ENCODE measurements at regions not wholly inside any gene's neighbourhood (a gene's known extent, or its start where the extent isn't known, plus 50 kb on each side); places are given as distances from the start of the nearest gene placed in this dataset.

DNA sequence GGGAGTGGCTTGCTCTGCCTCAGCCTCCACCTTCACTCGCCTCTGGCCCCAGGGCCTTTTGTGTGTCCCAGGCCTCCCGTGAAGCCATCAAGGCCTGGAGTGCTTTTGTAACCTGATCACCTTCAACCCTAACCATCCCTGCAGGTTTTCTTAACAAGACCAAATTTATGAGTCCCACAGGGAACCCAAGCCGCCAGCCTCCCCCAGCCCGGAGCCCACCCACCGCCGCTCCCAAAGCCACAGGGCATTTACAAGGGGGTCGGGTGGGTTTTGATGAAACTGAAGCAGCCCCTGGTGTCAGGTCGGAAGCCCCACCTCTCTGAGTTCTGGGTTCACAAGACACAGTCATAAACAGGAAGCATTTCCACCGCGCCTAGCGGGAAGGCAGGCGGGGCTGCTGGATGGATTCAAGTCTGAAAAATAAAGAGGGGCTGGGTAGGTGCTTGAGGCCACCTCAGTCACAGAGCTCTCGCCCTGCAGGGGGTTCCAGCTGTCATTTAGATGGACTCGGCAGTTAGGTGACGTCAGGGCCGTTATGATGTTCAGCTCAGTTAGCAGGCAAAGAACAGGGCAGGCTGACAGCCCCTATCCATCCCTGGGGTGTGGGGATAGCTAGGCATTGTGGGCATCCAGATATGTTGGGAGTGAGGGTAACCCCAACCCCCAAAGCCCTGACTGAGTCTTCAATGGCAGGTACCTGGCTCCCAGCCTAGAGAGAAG, 128.5 kb downstream of the BCOR start:
- H3K36me3 ChIP-seq: no peaks in the 10 kb centered on the region
- H3K27ac ChIP-seq: no peak overlapping the region
- H3K4me3 ChIP-seq: no peak overlapping the region
- TF ChIP-seq, protein P1, sequence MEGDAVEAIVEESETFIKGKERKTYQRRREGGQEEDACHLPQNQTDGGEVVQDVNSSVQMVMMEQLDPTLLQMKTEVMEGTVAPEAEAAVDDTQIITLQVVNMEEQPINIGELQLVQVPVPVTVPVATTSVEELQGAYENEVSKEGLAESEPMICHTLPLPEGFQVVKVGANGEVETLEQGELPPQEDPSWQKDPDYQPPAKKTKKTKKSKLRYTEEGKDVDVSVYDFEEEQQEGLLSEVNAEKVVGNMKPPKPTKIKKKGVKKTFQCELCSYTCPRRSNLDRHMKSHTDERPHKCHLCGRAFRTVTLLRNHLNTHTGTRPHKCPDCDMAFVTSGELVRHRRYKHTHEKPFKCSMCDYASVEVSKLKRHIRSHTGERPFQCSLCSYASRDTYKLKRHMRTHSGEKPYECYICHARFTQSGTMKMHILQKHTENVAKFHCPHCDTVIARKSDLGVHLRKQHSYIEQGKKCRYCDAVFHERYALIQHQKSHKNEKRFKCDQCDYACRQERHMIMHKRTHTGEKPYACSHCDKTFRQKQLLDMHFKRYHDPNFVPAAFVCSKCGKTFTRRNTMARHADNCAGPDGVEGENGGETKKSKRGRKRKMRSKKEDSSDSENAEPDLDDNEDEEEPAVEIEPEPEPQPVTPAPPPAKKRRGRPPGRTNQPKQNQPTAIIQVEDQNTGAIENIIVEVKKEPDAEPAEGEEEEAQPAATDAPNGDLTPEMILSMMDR (IDR thresholded peaks at IDR 0.05; ENCODE audit: low read depth, low read length): no peak
- DNase-seq (ENCODE audit: low read depth in 1 of 2, low spot score in 1 of 2): peak in 1 of 2 donors; percentile 28
- no peaks in the 10 kb centered on the region for H3K27me3 ChIP-seq
- peaks cover 9% of the 10 kb centered on the region for H3K4me1 ChIP-seq (ENCODE audit: low read depth)
- no peaks in the 10 kb centered on the region for H3K9me3 ChIP-seq (ENCODE audit: low read depth)

DNA sequence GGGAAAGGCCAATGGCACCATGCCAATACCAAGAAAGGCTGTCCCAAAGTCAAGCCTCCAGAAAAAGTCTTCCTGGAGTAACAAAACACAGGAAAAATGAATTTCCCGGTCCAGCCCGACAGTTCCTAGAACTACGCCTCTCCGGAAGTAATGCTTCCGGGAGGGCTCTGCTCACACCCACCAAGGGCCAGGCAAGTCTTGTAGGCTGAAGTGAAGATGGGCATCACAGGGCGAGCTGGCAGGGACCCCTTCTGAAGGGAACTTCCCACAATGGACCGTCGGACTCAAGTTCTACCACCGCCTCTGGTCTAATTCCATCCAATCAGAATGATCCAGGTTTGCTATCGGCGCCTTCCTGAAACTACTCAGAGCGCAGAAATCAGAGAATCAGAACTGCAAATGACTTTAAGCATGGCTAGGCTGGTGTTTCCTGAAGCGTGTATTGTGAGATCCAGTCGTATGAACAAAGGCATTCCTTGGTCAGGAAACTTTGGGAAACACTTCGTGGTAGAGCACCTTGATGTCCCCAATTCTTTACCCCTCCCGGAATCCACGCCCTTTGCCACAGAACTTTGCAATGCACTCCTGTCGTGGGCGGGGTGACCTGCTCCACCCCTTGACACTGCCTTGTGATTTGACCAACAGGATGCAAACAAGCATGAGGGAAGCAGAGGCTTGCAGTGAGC, 127.8 kb downstream of the BCOR start:
- no peak for DNase-seq (ENCODE audit: low read depth in 1 of 2, low spot score in 1 of 2)
- peaks cover 9% of the 10 kb centered on the region for H3K4me1 ChIP-seq (ENCODE audit: low read depth)
- H3K9me3 ChIP-seq (ENCODE audit: low read depth): no peaks in the 10 kb centered on the region
- H3K27ac ChIP-seq: no peak overlapping the region
- TF ChIP-seq, protein P1 (IDR thresholded peaks at IDR 0.05; ENCODE audit: low read depth, low read length): no peak
- no peaks in the 10 kb centered on the region for H3K36me3 ChIP-seq
- H3K27me3 ChIP-seq: no peaks in the 10 kb centered on the region
- no peak overlapping the region for H3K4me3 ChIP-seq

DNA sequence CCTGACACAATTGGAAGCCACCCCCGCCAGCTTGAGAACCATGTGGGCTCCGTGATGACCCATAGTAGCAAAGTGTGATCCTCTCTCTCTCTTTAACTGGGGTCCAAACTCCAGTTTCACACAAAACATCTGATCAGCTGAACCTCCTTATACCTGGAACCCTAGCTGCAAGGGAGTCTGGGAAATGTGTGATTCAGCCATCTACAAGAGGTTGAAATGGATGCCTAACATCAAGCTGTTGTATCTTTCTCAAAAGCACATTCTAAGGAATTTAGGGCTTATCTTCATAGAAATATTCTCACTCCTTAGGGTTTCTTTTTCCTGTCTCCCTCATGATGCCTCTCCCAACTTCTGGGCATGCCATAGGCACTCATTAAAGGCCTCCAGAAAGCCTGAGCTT, 126.0 kb downstream of the BCOR start:
- no peaks in the 10 kb centered on the region for H3K36me3 ChIP-seq

DNA sequence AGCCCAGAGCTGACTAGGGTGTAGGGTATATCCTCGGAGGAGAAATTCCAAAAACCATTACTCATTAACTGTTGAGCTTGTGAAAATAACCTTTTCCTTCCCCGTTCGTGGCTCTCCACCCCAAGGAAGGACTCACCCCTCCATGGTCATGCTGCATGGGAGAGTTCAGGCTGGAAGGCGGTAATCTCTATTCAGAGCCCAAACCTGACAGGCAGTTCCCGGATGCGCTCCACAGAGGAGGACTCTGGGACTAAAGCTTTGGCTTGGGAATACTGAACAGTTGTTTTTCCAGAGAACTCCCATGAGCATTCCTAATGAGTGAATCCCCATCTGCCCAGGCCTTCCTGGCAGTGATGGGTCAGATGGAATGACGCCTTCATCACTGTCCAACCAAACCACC, 125.4 kb downstream of the BCOR start:
- Histone ChIP-seq H3K27ac (no peak overlapping the region), H3K27me3 (no peaks in the 10 kb centered on the region), H3K4me1 (ENCODE audit: low read depth) (peaks cover 9% of the 10 kb centered on the region), H3K9me3 (ENCODE audit: low read depth) (no peaks in the 10 kb centered on the region), H3K36me3 (no peaks in the 10 kb centered on the region), H3K4me3 (no peak overlapping the region)
- TF ChIP-seq, protein P1 (IDR thresholded peaks at IDR 0.05; ENCODE audit: low read depth, low read length): no peak
- DNase-seq (ENCODE audit: low read depth in 1 of 2, low spot score in 1 of 2): peak in 1 of 2 donors; percentile 27

More for the DNA sequence above, 126.0 kb downstream of the BCOR start:
- no peaks in the 10 kb centered on the region for H3K9me3 ChIP-seq (ENCODE audit: low read depth)
- no peaks in the 10 kb centered on the region for H3K27me3 ChIP-seq
- no peak for DNase-seq (ENCODE audit: low read depth in 1 of 2, low spot score in 1 of 2)
- TF ChIP-seq, protein P1 (IDR thresholded peaks at IDR 0.05; ENCODE audit: low read depth, low read length): no peak
- H3K4me1 ChIP-seq (ENCODE audit: low read depth): peaks cover 9% of the 10 kb centered on the region
- no peak overlapping the region for H3K4me3 ChIP-seq
- no peak overlapping the region for H3K27ac ChIP-seq

DNA sequence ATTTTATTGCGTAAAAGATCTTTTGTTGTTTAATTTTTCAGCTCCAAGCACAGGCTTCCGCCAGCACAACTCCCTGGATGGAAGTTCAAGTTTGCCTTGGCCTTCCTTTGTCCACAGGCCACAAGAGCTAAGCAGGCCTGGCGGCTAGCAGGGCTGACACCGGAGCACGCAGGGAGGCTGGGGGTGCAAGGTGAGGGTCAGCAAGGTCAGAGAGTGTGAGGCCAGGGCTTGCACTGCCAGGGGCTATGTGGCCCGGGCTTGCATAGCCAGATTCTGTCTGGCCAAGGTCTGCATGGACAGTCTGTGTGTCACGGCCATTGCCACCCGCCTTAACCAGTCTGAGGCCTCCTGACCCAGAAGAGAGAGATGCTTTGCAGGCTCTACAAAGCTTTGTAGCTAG, 123.9 kb downstream of the BCOR start:
- Histone ChIP-seq H3K27ac (no peak overlapping the region), H3K36me3 (no peaks in the 10 kb centered on the region), H3K4me1 (ENCODE audit: low read depth) (peaks cover 6% of the 10 kb centered on the region), H3K9me3 (ENCODE audit: low read depth) (no peaks in the 10 kb centered on the region), H3K27me3 (no peaks in the 10 kb centered on the region), H3K4me3 (no peak overlapping the region)
- TF ChIP-seq, protein P1 (IDR thresholded peaks at IDR 0.05; ENCODE audit: low read depth, low read length): no peak
- DNase-seq (ENCODE audit: low read depth in 1 of 2, low spot score in 1 of 2): no peak
